Parathyroid adenoma (tissue), 2 donors: ENCODE measurements at regions not wholly inside any gene's neighbourhood (a gene's known extent, or its start where the extent isn't known, plus 50 kb on each side); places are given as distances from the start of the nearest gene placed in this dataset.

ENCODE experiments used
- H2AFZ ChIP-seq: fragments of 300-600 bp; sonication (generic); one replicate; pipeline ENCODE4 v1.7.0; 2017; ENCODE audit warnings: antibody characterized with exemption, mild to moderate bottlenecking
- H3K27ac ChIP-seq: fragments of 300-600 bp; sonication (generic); one replicate; pipeline ENCODE4 v1.7.0; 2017
- H3K27me3 ChIP-seq: fragments of 300-600 bp; sonication (generic); one replicate; pipeline ENCODE4 v1.7.0; 2017; ENCODE audit warnings: low read length; ENCODE audit not compliant: control insufficient read depth, insufficient read depth
- H3K36me3 ChIP-seq: fragments of 300-600 bp; sonication (generic); one replicate; pipeline ENCODE4 v1.7.0; 2017; ENCODE audit warnings: low read length; ENCODE audit not compliant: control insufficient read depth, insufficient read depth
- H3K4me1 ChIP-seq: fragments of 300-600 bp; sonication (generic); one replicate; pipeline ENCODE4 v1.7.0; 2017; ENCODE audit warnings: control low read depth
- H3K4me2 ChIP-seq: fragments of 300-600 bp; sonication (generic); one replicate; pipeline ENCODE4 v1.7.0; 2017; ENCODE audit warnings: low read length
- H3K4me3 ChIP-seq: fragments of 300-600 bp; sonication (generic); one replicate; pipeline ENCODE4 v1.7.0; 2017; ENCODE audit warnings: low read depth, low read length
- H3K79me2 ChIP-seq: fragments of 300-600 bp; sonication (generic); one replicate; pipeline ENCODE4 v1.7.0; 2017; ENCODE audit warnings: control low read depth
- H3K9ac ChIP-seq: fragments of 300-600 bp; sonication (generic); one replicate; pipeline ENCODE4 v1.7.0; 2017; ENCODE audit warnings: mild to moderate bottlenecking
- H3K9me3 ChIP-seq: fragments of 300-600 bp; sonication (generic); one replicate; pipeline ENCODE4 v1.7.0; 2017; ENCODE audit warnings: low read length; ENCODE audit not compliant: control insufficient read depth
- TF ChIP-seq, protein P1 (sequence below): fragments of 300-600 bp; sonication (generic); IDR thresholded peaks from one replicate; pipeline ENCODE4 v1.7.0; 2017; ENCODE audit warnings: antibody characterized with exemption, mild to moderate bottlenecking
- donor health status: primary hyperparathyroidism.

DNA sequence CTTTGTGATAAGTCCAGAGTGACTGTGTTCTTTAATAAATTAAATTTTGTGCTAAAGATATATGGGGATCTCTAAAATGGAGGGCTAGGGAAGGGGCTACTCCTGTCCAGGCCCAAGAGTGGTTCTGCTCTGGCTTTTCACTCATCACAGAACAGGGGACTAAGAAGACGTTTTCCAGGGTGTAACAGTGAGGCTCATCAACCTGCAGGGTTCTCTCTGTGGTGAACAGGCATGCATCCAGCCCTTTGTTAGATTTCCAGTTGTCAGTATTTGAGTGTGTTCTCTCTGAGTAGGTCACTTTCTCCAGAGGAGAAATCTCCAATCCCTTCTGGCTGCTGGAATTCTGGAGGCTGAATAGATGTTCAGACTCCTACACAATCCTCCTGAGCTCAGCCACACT is 408.9 kb downstream of the PLCL1 start:
- H3K36me3 ChIP-seq = no peaks in the 10 kb centered on the region
- H3K4me1 ChIP-seq = no peaks in the 10 kb centered on the region
- H3K9ac ChIP-seq = no peak overlapping the region
- H3K27me3 ChIP-seq = no peaks in the 10 kb centered on the region
- H2AFZ ChIP-seq = no peak overlapping the region
- H3K4me3 ChIP-seq = no peak overlapping the region
- H3K9me3 ChIP-seq = no peaks in the 10 kb centered on the region
- no peak overlapping the region for H3K4me2 ChIP-seq
- H3K79me2 ChIP-seq = no peaks in the 10 kb centered on the region
- TF ChIP-seq, protein P1, sequence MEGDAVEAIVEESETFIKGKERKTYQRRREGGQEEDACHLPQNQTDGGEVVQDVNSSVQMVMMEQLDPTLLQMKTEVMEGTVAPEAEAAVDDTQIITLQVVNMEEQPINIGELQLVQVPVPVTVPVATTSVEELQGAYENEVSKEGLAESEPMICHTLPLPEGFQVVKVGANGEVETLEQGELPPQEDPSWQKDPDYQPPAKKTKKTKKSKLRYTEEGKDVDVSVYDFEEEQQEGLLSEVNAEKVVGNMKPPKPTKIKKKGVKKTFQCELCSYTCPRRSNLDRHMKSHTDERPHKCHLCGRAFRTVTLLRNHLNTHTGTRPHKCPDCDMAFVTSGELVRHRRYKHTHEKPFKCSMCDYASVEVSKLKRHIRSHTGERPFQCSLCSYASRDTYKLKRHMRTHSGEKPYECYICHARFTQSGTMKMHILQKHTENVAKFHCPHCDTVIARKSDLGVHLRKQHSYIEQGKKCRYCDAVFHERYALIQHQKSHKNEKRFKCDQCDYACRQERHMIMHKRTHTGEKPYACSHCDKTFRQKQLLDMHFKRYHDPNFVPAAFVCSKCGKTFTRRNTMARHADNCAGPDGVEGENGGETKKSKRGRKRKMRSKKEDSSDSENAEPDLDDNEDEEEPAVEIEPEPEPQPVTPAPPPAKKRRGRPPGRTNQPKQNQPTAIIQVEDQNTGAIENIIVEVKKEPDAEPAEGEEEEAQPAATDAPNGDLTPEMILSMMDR = no peak
- no peak overlapping the region for H3K27ac ChIP-seq

DNA sequence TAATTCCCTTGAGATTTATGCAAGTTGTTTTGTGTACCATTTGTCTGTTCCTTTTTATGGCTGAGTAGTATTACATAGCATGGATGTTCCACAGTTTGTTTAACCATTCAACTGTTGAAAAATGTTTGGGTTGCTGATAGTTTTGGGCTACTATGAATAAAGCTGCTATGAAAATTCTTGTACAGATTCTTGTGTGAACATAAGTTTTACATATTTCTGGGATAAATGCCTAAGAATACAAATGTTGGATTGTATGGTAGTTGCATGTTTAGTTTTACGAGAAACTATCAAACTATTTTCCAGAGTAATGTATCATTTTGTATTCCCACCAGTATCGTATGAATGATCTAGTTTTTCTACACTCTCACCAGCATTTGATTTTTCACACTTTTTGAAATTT is 407.3 kb downstream of the PLCL1 start:
- TF ChIP-seq, protein P1 = no peak
- no peak overlapping the region for H3K4me2 ChIP-seq
- no peaks in the 10 kb centered on the region for H3K36me3 ChIP-seq
- no peak overlapping the region for H3K9ac ChIP-seq
- no peaks in the 10 kb centered on the region for H3K4me1 ChIP-seq
- H3K79me2 ChIP-seq = no peaks in the 10 kb centered on the region
- no peaks in the 10 kb centered on the region for H3K9me3 ChIP-seq
- H3K4me3 ChIP-seq = no peak overlapping the region
- H3K27ac ChIP-seq = no peak overlapping the region
- no peak overlapping the region for H2AFZ ChIP-seq
- no peaks in the 10 kb centered on the region for H3K27me3 ChIP-seq

DNA sequence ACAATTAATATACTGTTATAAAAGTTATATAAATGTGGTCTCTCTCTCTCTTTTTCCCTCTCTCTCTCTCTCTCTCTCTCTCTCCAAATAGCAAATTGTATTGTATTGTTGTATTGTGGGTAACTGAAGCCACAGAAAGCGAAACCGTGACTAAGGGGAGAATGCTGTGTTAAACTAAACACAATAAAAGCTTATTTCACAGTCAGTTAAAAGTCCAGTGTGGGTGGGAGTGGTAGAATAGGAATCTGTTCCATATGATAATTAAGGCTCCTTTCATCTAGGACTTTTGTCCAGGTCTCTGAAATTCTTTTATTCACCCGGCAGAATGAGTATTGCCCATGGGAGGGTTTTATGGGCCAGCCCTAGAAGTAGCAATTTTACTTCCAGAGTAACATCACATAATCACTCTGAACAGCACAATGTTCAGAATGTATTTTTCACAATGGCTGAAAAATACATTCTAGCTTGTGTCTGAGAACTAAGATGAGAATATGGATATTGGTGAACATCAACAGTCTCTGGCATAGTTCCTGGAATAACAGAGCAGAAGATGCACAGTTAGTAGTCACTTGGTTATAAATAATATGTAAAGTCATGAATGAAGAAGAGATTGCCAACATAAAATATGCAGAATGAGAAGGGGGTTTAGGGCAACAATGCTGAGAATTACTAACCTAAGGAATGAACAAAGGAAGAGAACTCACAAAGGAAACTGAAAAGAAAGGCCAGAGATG is 399.1 kb downstream of the PLCL1 start:
- no peaks in the 10 kb centered on the region for H3K27me3 ChIP-seq
- no peak overlapping the region for H3K4me2 ChIP-seq
- no peak overlapping the region for H3K9ac ChIP-seq
- TF ChIP-seq, protein P1 = no peak
- no peak overlapping the region for H2AFZ ChIP-seq
- no peaks in the 10 kb centered on the region for H3K9me3 ChIP-seq
- H3K36me3 ChIP-seq = no peaks in the 10 kb centered on the region
- no peaks in the 10 kb centered on the region for H3K79me2 ChIP-seq
- no peak overlapping the region for H3K27ac ChIP-seq
- no peak overlapping the region for H3K4me3 ChIP-seq
- H3K4me1 ChIP-seq = no peaks in the 10 kb centered on the region
